GM12873 (cell line): ENCODE measurements at regions not wholly inside any gene's neighbourhood (a gene's known extent, or its start where the extent isn't known, plus 50 kb on each side); places are given as distances from the start of the nearest gene placed in this dataset.

ENCODE experiments used
- TF ChIP-seq, protein P1 (sequence below): IDR thresholded peaks from 2 replicates; pipeline ENCODE4 v1.5.1; 2012; ENCODE audit warnings: low read depth, mild to moderate bottlenecking, moderate library complexity, low read length, control low read depth; ENCODE audit not compliant: insufficient read depth; ENCODE audit errors: missing control alignments

- TF ChIP-seq, protein P1, sequence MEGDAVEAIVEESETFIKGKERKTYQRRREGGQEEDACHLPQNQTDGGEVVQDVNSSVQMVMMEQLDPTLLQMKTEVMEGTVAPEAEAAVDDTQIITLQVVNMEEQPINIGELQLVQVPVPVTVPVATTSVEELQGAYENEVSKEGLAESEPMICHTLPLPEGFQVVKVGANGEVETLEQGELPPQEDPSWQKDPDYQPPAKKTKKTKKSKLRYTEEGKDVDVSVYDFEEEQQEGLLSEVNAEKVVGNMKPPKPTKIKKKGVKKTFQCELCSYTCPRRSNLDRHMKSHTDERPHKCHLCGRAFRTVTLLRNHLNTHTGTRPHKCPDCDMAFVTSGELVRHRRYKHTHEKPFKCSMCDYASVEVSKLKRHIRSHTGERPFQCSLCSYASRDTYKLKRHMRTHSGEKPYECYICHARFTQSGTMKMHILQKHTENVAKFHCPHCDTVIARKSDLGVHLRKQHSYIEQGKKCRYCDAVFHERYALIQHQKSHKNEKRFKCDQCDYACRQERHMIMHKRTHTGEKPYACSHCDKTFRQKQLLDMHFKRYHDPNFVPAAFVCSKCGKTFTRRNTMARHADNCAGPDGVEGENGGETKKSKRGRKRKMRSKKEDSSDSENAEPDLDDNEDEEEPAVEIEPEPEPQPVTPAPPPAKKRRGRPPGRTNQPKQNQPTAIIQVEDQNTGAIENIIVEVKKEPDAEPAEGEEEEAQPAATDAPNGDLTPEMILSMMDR = peak; percentile 98
These were observed 120.9 kb downstream of the SAMMSON start for GRCh38 chr3:70120357-70120966.

DNA sequence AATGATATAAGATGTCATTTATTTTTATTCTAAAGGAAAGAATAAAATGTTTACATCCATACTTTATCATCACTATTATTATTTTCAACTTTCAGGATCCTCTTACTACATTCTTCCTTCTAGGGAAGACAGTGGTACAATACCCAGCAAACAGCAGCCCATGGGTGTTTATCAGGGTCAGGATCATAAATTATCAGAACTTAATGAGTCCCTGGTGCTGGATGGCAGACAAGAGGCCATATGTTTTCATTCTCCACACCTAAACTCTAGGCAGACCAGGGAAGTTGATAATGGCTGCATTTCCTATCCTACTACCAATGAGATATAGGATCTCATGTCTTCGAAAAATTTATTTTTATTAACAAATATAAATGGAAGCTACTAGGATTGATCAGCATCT is 127.7 kb downstream of the SAMMSON start:
- TF ChIP-seq, protein P1 = no peak

DNA sequence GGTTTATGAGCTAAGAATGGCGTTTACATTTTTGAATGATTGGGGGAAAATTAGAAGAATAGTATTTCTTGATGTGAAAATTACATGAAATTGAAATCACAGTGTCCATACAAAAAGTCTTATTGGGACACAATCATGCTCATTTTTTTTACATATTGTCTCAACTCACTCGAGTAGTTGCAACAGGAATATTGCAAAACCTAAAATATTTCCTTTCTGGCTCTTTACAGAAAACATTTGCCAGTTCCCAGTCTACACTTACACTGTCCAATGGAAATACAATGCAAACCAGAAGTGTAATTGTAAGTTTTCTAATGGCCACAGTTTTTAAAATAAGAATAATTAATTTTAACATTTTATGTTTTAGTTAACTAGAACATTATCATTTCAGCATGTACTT is 137.8 kb downstream of the SAMMSON start:
- TF ChIP-seq, protein P1 = no peak

DNA sequence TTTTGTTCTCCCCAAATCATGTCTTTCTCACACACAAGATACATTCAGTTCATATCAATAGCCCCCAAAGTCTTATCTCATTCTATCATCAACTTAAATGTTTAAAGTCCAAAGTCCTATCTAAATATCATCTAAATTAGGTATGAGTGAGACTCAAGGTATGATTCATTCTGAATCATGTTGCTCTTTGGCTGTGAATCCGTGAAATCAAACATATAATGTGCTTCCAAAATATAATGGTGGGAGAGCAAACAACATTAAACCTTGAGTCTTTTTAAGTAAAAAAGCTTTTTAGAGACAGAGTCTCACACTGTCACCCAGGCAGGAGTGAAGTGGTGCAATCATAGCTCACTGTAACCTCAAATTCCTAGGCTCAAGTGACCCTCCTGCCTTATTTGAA is 139.1 kb downstream of the SAMMSON start:
- TF ChIP-seq, protein P1 = no peak
